IMR-90 (cell line): ENCODE measurements at regions not wholly inside any gene's neighbourhood (a gene's known extent, or its start where the extent isn't known, plus 50 kb on each side); places are given as distances from the start of the nearest gene placed in this dataset.

Source experiments
- ATAC-seq: fragments of 200-7000 bp; cut with Tn5 transposase; 2 replicates; pipeline ENCODE4 v1.9.1; 2020; ENCODE audit warnings: low read depth, mild to moderate bottlenecking, moderate library complexity
- BruUV-seq: library from RNA; stranded (reverse); fragments of 400-500 nt; replicated peaks from 2 replicates; lab custom pipeline; 2021; lab: Mats Ljungman, UMichigan
- CTCF ChIA-PET: fragments of 300-600 bp; formaldehyde crosslinking; extraction: SDS; loops from one replicate; lab custom pipeline; 2021; ENCODE audit warnings: antibody characterized with exemption; lab: Yijun Ruan, JAX
- POLR2A ChIA-PET: fragments of 300-600 bp; sonication (Branson Sonifier 250); formaldehyde crosslinking; loops from one replicate; lab custom pipeline; 2022; ENCODE audit warnings: antibody characterized with exemption; ENCODE audit not compliant: unreplicated experiment; lab: Charles Lee
- DNase-seq: peaks from one replicate; pipeline ENCODE4 v3.0.0; 2013
- H2AFZ ChIP-seq: replicated peaks from 2 replicates; pipeline ENCODE3; 2013; ENCODE audit warnings: low read length, mild to moderate bottlenecking; ENCODE audit not compliant: poor library complexity
- H2AK5ac ChIP-seq: 2 replicates; pipeline ENCODE4 v1.6.1; 2013; ENCODE audit warnings: low read depth, low read length, inconsistent platforms
- H2AK9ac ChIP-seq: replicated peaks from 2 replicates; pipeline ENCODE3; 2013; ENCODE audit warnings: mild to moderate bottlenecking, low read depth, low read length, moderate library complexity; ENCODE audit not compliant: poor library complexity
- H2BK120ac ChIP-seq: 2 replicates; pipeline ENCODE4 v1.6.1; 2013; ENCODE audit warnings: low read depth, low read length, inconsistent platforms
- H2BK15ac ChIP-seq: 3 replicates; pipeline ENCODE4 v1.6.1; 2013; ENCODE audit warnings: low read depth, low read length, inconsistent platforms
- H2BK20ac ChIP-seq: 2 replicates; pipeline ENCODE4 v1.6.1; 2013; ENCODE audit warnings: low read depth, mild to moderate bottlenecking, inconsistent platforms, low read length, moderate library complexity
- H2BK5ac ChIP-seq: 2 replicates; pipeline ENCODE4 v1.6.1; 2013; ENCODE audit warnings: mild to moderate bottlenecking, low read depth, low read length, inconsistent platforms; ENCODE audit not compliant: poor library complexity, severe bottlenecking
- H3K14ac ChIP-seq: replicated peaks from 2 replicates; pipeline ENCODE4 v1.6.1; 2013; ENCODE audit warnings: low read depth, low read length, inconsistent platforms
- H3K18ac ChIP-seq: 2 replicates; pipeline ENCODE4 v1.6.1; 2013; ENCODE audit warnings: low read depth, low read length, control low read depth
- H3K23ac ChIP-seq: 2 replicates; pipeline ENCODE4 v1.6.1; 2013; ENCODE audit warnings: low read depth, low read length, inconsistent platforms
- H3K27ac ChIP-seq: 2 replicates; pipeline ENCODE4 v1.5.1; 2013; ENCODE audit warnings: mild to moderate bottlenecking, control low read depth, low read length; ENCODE audit not compliant: insufficient read depth
- H3K27me3 ChIP-seq: 2 replicates; pipeline ENCODE4 v1.6.1; 2013; ENCODE audit warnings: low read length; ENCODE audit not compliant: control insufficient read depth, insufficient read depth
- H3K36me3 ChIP-seq: 2 replicates; pipeline ENCODE4 v1.6.1; 2013; ENCODE audit warnings: low read length, mixed read lengths; ENCODE audit not compliant: control insufficient read depth, insufficient read depth
- H3K4ac ChIP-seq: 2 replicates; pipeline ENCODE4 v1.6.1; 2013; ENCODE audit warnings: low read depth, low read length, inconsistent platforms
- H3K4me1 ChIP-seq: 2 replicates; pipeline ENCODE4 v1.6.1; 2013; ENCODE audit warnings: low read length, mixed read lengths; ENCODE audit not compliant: control insufficient read depth, insufficient read depth
- H3K4me2 ChIP-seq: 2 replicates; pipeline ENCODE4 v1.6.1; 2013; ENCODE audit warnings: low read depth, mild to moderate bottlenecking, control low read depth, low read length, moderate library complexity
- H3K4me3 ChIP-seq: 2 replicates; pipeline ENCODE4 v1.5.1; 2013; ENCODE audit warnings: low read depth, mild to moderate bottlenecking, control low read depth, low read length, moderate library complexity; ENCODE audit not compliant: insufficient read depth
- H3K56ac ChIP-seq: 2 replicates; pipeline ENCODE4 v1.6.1; 2013; ENCODE audit warnings: low read length, inconsistent platforms; ENCODE audit not compliant: insufficient read depth; ENCODE audit errors: extremely low read depth
- H3K79me1 ChIP-seq, 2 experiments: 2 replicates each; pipeline ENCODE4 v1.6.1; 2013; ENCODE audit warnings: low read length in 2 of 2, inconsistent platforms in 1 of 2, low read depth in 1 of 2
- H3K9ac ChIP-seq: 2 replicates; pipeline ENCODE4 v1.6.1; 2013; ENCODE audit warnings: low read depth, low read length, control low read depth
- H3K9me1 ChIP-seq: 2 replicates; pipeline ENCODE4 v1.6.1; 2013; ENCODE audit warnings: low read length, inconsistent platforms; ENCODE audit not compliant: insufficient read depth
- H3K9me3 ChIP-seq: 2 replicates; pipeline ENCODE4 v1.6.1; 2013; ENCODE audit warnings: low read length; ENCODE audit not compliant: control insufficient read depth, insufficient read depth
- H4K20me1 ChIP-seq: 2 replicates; pipeline ENCODE4 v1.6.1; 2013; ENCODE audit warnings: low read length, inconsistent platforms; ENCODE audit not compliant: insufficient read depth
- H4K5ac ChIP-seq: 2 replicates; pipeline ENCODE4 v1.6.1; 2013; ENCODE audit warnings: mild to moderate bottlenecking, low read depth, low read length, control low read depth
- H4K8ac ChIP-seq, 2 experiments: 2 replicates each; pipeline ENCODE4 v1.6.1; 2013; ENCODE audit warnings: low read depth in 2 of 2, low read length in 2 of 2, control low read depth in 1 of 2, inconsistent platforms in 1 of 2
- H4K91ac ChIP-seq: 2 replicates; pipeline ENCODE4 v1.6.1; 2013; ENCODE audit warnings: low read depth, low read length, inconsistent platforms; ENCODE audit not compliant: insufficient read depth
- BHLHE40 ChIP-seq: fragments of 150-350 bp; IDR thresholded peaks from 2 replicates; pipeline ENCODE4 v1.6.1; 2016; ENCODE audit warnings: mild to moderate bottlenecking, low read depth, low read length
- CEBPB ChIP-seq: IDR thresholded peaks from 2 replicates; pipeline ENCODE4 v1.6.1; 2012; ENCODE audit warnings: low read depth, low read length, improper control_type of control experiment
- CHD1 ChIP-seq: IDR thresholded peaks from 2 replicates; pipeline ENCODE4 v1.6.1; 2012; ENCODE audit warnings: low read depth, low read length, improper control_type of control experiment
- ELK1 ChIP-seq: fragments of 150-350 bp; IDR thresholded peaks from 2 replicates; pipeline ENCODE4 v1.6.1; 2016; ENCODE audit warnings: low read depth, mild to moderate bottlenecking, low read length, moderate library complexity, borderline replicate concordance
- FOS ChIP-seq: fragments of 150-350 bp; IDR thresholded peaks from 2 replicates; pipeline ENCODE4 v1.6.1; 2016; ENCODE audit warnings: low read depth, low read length
- MAFK ChIP-seq: IDR thresholded peaks from 2 replicates; pipeline ENCODE4 v1.6.1; 2012; ENCODE audit warnings: low read depth, low read length, improper control_type of control experiment
- MAZ ChIP-seq: IDR thresholded peaks from 2 replicates; pipeline ENCODE4 v1.6.1; 2012; ENCODE audit warnings: low read depth, mild to moderate bottlenecking, low read length, improper control_type of control experiment, moderate library complexity, borderline replicate concordance
- MXI1 ChIP-seq: IDR thresholded peaks from 2 replicates; pipeline ENCODE4 v1.6.1; 2012; ENCODE audit warnings: low read depth, mild to moderate bottlenecking, low read length, moderate library complexity, borderline replicate concordance
- NFE2L2 ChIP-seq: fragments of 150-350 bp; IDR thresholded peaks from 2 replicates; pipeline ENCODE4 v1.6.1; 2016; ENCODE audit warnings: low read depth, mild to moderate bottlenecking, low read length
- POLR2A ChIP-seq: IDR thresholded peaks from 2 replicates; pipeline ENCODE4 v1.6.1; 2012; ENCODE audit warnings: mild to moderate bottlenecking, low read depth, low read length
- RAD21 ChIP-seq: IDR thresholded peaks from 2 replicates; pipeline ENCODE4 v1.6.1; 2012; ENCODE audit warnings: low read length, improper control_type of control experiment
- RCOR1 ChIP-seq: IDR thresholded peaks from 2 replicates; pipeline ENCODE4 v1.6.1; 2012; ENCODE audit warnings: mild to moderate bottlenecking, low read length, improper control_type of control experiment; ENCODE audit not compliant: insufficient replicate concordance
- RFX5 ChIP-seq: IDR thresholded peaks from 2 replicates; pipeline ENCODE4 v1.8.0; 2012; ENCODE audit warnings: low read depth, mild to moderate bottlenecking, low read length, moderate library complexity
- SMC3 ChIP-seq: fragments of 150-350 bp; IDR thresholded peaks from 2 replicates; pipeline ENCODE4 v1.6.1; 2016; ENCODE audit warnings: low read depth, mild to moderate bottlenecking, antibody characterized with exemption, low read length, moderate library complexity
- USF2 ChIP-seq: fragments of 150-350 bp; IDR thresholded peaks from 2 replicates; pipeline ENCODE4 v1.6.1; 2017; ENCODE audit warnings: mild to moderate bottlenecking, antibody characterized with exemption, low read length, low read depth
- WGBS, 2 experiments: methylation state at CpG; one replicate each; pipeline versions ENCODE4 v1.1.5 to v1.1.7; 2013; ENCODE audit warnings: missing lambda C conversion rate in 2 of 2; ENCODE audit not compliant: insufficient read length in 1 of 2; ENCODE audit errors: extremely low coverage in 2 of 2; 5-methylcytosine and 5-hydroxymethylcytosine counted together
- dilution Hi-C: fragments of 300-500 bp; cut with HindIII; formaldehyde crosslinking; loops from one replicate; pipeline ENCODE4 v1.14.3; 2018; ENCODE audit warnings: low sequenced_read_pairs; ENCODE audit not compliant: unreplicated experiment
- in situ Hi-C: fragments of 300-500 bp; cut with MboI; formaldehyde crosslinking; loops from 3 replicates; pipeline ENCODE4 v1.14.3; 2019; ENCODE audit warnings: low sequenced_read_pairs, inconsistent platforms, mixed read lengths
- intact Hi-C: fragments of 100-400 bp; cut with micrococcal nuclease; formaldehyde crosslinking; loops from 2 replicates; pipeline ENCODE4 v1.10.0; 2022
- TF ChIP-seq, protein P1 (sequence below): conservative IDR thresholded peaks from 2 replicates; pipeline ENCODE4 v1.5.1; 2012; ENCODE audit warnings: mild to moderate bottlenecking, low read depth, low read length, improper control_type of control experiment

GRCh38 chr5:4981608-4982007 is 158.5 kb upstream of the ADAMTS16 start:
- no peak overlapping the region for H4K91ac ChIP-seq
- H4K8ac ChIP-seq = no peak overlapping the region
- no peak overlapping the region for H3K4me2 ChIP-seq
- DNase-seq (no peak), ATAC-seq (no peak)
- in situ Hi-C loops (no loop called here), intact Hi-C loops (no loop called here), dilution Hi-C loops (no loop called here)
- H2BK20ac ChIP-seq = no peak overlapping the region
- no peaks in the 10 kb centered on the region for H3K27me3 ChIP-seq
- H4K5ac ChIP-seq = no peak overlapping the region
- H2AK9ac ChIP-seq = no peak overlapping the region
- peaks cover 10% of the 10 kb centered on the region for H3K9me3 ChIP-seq
- H3K4ac ChIP-seq = no peak overlapping the region
- no peak overlapping the region for H3K23ac ChIP-seq
- H3K4me1 ChIP-seq = no peaks in the 10 kb centered on the region
- no peak overlapping the region for H2BK120ac ChIP-seq
- H3K18ac ChIP-seq = no peak overlapping the region
- H2BK15ac ChIP-seq = no peak overlapping the region
- H3K4me3 ChIP-seq = no peak overlapping the region
- no peak overlapping the region for H3K27ac ChIP-seq
- TF ChIP-seq POLR2A = no peak
- TF ChIP-seq ELK1 = no peak
- TF ChIP-seq USF2 = no peak
- no peak for TF ChIP-seq RCOR1
- no peak for TF ChIP-seq RFX5
- TF ChIP-seq, protein P1, sequence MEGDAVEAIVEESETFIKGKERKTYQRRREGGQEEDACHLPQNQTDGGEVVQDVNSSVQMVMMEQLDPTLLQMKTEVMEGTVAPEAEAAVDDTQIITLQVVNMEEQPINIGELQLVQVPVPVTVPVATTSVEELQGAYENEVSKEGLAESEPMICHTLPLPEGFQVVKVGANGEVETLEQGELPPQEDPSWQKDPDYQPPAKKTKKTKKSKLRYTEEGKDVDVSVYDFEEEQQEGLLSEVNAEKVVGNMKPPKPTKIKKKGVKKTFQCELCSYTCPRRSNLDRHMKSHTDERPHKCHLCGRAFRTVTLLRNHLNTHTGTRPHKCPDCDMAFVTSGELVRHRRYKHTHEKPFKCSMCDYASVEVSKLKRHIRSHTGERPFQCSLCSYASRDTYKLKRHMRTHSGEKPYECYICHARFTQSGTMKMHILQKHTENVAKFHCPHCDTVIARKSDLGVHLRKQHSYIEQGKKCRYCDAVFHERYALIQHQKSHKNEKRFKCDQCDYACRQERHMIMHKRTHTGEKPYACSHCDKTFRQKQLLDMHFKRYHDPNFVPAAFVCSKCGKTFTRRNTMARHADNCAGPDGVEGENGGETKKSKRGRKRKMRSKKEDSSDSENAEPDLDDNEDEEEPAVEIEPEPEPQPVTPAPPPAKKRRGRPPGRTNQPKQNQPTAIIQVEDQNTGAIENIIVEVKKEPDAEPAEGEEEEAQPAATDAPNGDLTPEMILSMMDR = no peak
- TF ChIP-seq MAFK = no peak
- no peak for TF ChIP-seq MXI1
- no peak for TF ChIP-seq FOS
- no peak for TF ChIP-seq RAD21
- no peak for TF ChIP-seq MAZ
- TF ChIP-seq SMC3 = no peak
- TF ChIP-seq CEBPB = no peak
- TF ChIP-seq CHD1 = no peak
- no peak for TF ChIP-seq NFE2L2
- no peak for TF ChIP-seq BHLHE40
- H3K9ac ChIP-seq = no peak overlapping the region
- H4K20me1 ChIP-seq = no peaks in the 10 kb centered on the region
- H3K14ac ChIP-seq = no peak overlapping the region
- no peak overlapping the region for H2BK5ac ChIP-seq
- CTCF ChIA-PET = no interaction called here
- no peaks in the 10 kb centered on the region for H3K9me1 ChIP-seq
- no peaks in the 10 kb centered on the region for H3K79me1 ChIP-seq
- POLR2A ChIA-PET = no interaction called here
- H3K56ac ChIP-seq = no peak overlapping the region
- H3K36me3 ChIP-seq = no peaks in the 10 kb centered on the region
- no TSS peak for BruUV-seq
- no peak overlapping the region for H2AK5ac ChIP-seq
- no peak overlapping the region for H2AFZ ChIP-seq
- WGBS, 2 experiments = no CpG with 5 or more reads among the region's 3 CpGs
